Tibial artery (tissue), 4 donors: ENCODE measurements at regions not wholly inside any gene's neighbourhood (a gene's known extent, or its start where the extent isn't known, plus 50 kb on each side); places are given as distances from the start of the nearest gene placed in this dataset.

ENCODE experiments used
- DNase-seq, 2 donors: peaks; one replicate each; pipeline ENCODE4 v3.0.0-alpha.2; 2019
- H3K27ac ChIP-seq, 2 donors: fragments of 200-600 bp; sonication (generic) in 1 of 2; 1 replicate in 1 of 2; 2 replicates in 1 of 2; pipeline ENCODE4 v1.5.1; 2018 to 2019; ENCODE audit warnings: mild to moderate bottlenecking in 1 of 2
- H3K27me3 ChIP-seq, 2 donors: fragments of 200-600 bp; sonication (generic) in 1 of 2; one replicate each; pipeline versions ENCODE4 v1.5.1 to v1.6.0; 2016 to 2019
- H3K36me3 ChIP-seq, 3 donors: fragments of 200-600 bp; sonication (generic) in 2 of 3; one replicate each; pipeline ENCODE4 v1.5.1; 2016 to 2019; ENCODE audit warnings: mild to moderate bottlenecking in 2 of 3
- H3K4me1 ChIP-seq, 4 donors: fragments of 200-600 bp; sonication (generic) in 2 of 4; 1 replicate in 3 of 4; 2 replicates in 1 of 4; pipeline ENCODE4 v1.5.1; 2016 to 2019
- H3K4me3 ChIP-seq, 2 donors: fragments of 200-600 bp; sonication (generic) in 1 of 2; 1 replicate in 1 of 2; 2 replicates in 1 of 2; pipeline ENCODE4 v1.5.1; 2018 to 2019; ENCODE audit warnings: mild to moderate bottlenecking in 2 of 2
- H3K9me3 ChIP-seq, 3 donors: fragments of 200-600 bp; sonication (generic) in 1 of 3; one replicate each; pipeline ENCODE4 v1.5.1; 2016 to 2019
- CTCF ChIP-seq, 2 experiments: fragments of 200-600 bp in 1 of 2; fragments of 450-650 bp in 1 of 2; IDR thresholded peaks; one replicate each; pipeline ENCODE4 v1.5.1; 2017 to 2019; ENCODE audit warnings: antibody characterized with exemption in 2 of 2, mild to moderate bottlenecking in 1 of 2, moderate library complexity in 1 of 2
- intact Hi-C: fragments of 100-400 bp; cut with DNase I; formaldehyde crosslinking; loops from one replicate; pipeline ENCODE4 v1.15.0; 2023; ENCODE audit warnings: low total_unique reads

GRCh38 chr1:87398641-87399040 lies 70.0 kb downstream of the LMO4 start:
- DNase-seq: no peak
- H3K4me3 ChIP-seq: no peak overlapping the region
- intact Hi-C loops: no loop called here
- H3K4me1 ChIP-seq: no peaks in the 10 kb centered on the region
- no peak overlapping the region for H3K27ac ChIP-seq
- H3K36me3 ChIP-seq: no peaks in the 10 kb centered on the region
- H3K27me3 ChIP-seq: no peaks in the 10 kb centered on the region
- no peaks in the 10 kb centered on the region for H3K9me3 ChIP-seq
- no peak for TF ChIP-seq CTCF (IDR thresholded peaks at IDR 0.05)

GRCh38 chr1:87399264-87399663 lies 70.6 kb downstream of the LMO4 start:
- intact Hi-C loops: no loop called here
- no peak for DNase-seq
- no peaks in the 10 kb centered on the region for H3K4me1 ChIP-seq
- no peaks in the 10 kb centered on the region for H3K27me3 ChIP-seq
- no peaks in the 10 kb centered on the region for H3K36me3 ChIP-seq
- no peak overlapping the region for H3K27ac ChIP-seq
- TF ChIP-seq CTCF (IDR thresholded peaks at IDR 0.05): no peak
- H3K9me3 ChIP-seq: no peaks in the 10 kb centered on the region
- no peak overlapping the region for H3K4me3 ChIP-seq

GRCh38 chr1:87399701-87400100 lies 71.0 kb downstream of the LMO4 start:
- no peak overlapping the region for H3K4me3 ChIP-seq
- no peak overlapping the region for H3K27ac ChIP-seq
- no peaks in the 10 kb centered on the region for H3K36me3 ChIP-seq
- intact Hi-C loops: no loop called here
- no peak for TF ChIP-seq CTCF (IDR thresholded peaks at IDR 0.05)
- no peak for DNase-seq
- H3K4me1 ChIP-seq: no peaks in the 10 kb centered on the region
- H3K9me3 ChIP-seq: no peaks in the 10 kb centered on the region
- no peaks in the 10 kb centered on the region for H3K27me3 ChIP-seq

GRCh38 chr1:87400813-87401212 lies 72.1 kb downstream of the LMO4 start:
- Histone ChIP-seq H3K36me3 (no peaks in the 10 kb centered on the region), H3K27ac (no peak overlapping the region), H3K4me1 (no peaks in the 10 kb centered on the region), H3K4me3 (no peak overlapping the region), H3K27me3 (no peaks in the 10 kb centered on the region), H3K9me3 (no peaks in the 10 kb centered on the region)
- intact Hi-C loops: no loop called here
- DNase-seq: no peak
- TF ChIP-seq CTCF (IDR thresholded peaks at IDR 0.05): no peak

- intact Hi-C loops: no loop called here
- no peak overlapping the region for H3K27ac ChIP-seq
- H3K36me3 ChIP-seq: no peaks in the 10 kb centered on the region
- no peaks in the 10 kb centered on the region for H3K9me3 ChIP-seq
- TF ChIP-seq CTCF (IDR thresholded peaks at IDR 0.05): no peak
- H3K4me3 ChIP-seq: no peak overlapping the region
- no peaks in the 10 kb centered on the region for H3K27me3 ChIP-seq
- DNase-seq: no peak
- H3K4me1 ChIP-seq: no peaks in the 10 kb centered on the region
These were observed 73.7 kb downstream of the LMO4 start for GRCh38 chr1:87402241-87403002.
